Peyer's patch (tissue), 4 donors: ENCODE measurements at regions not wholly inside any gene's neighbourhood (a gene's known extent, or its start where the extent isn't known, plus 50 kb on each side); places are given as distances from the start of the nearest gene placed in this dataset.
"Not testable (repeated sequence)": the region's sequence is repeated elsewhere in the genome, so short reads cannot be mapped to it uniquely, and the experiment has no call there.

Experiments used
- DNase-seq, 3 donors: peaks; one replicate each; pipeline ENCODE4 v3.0.0-alpha.2; 2017 to 2019
- H3K27ac ChIP-seq, 4 donors: fragments of 200-600 bp; sonication (generic); one replicate each; pipeline ENCODE4 v1.5.1; 2016 to 2019
- H3K27me3 ChIP-seq, 2 donors: fragments of 200-600 bp; sonication (generic); one replicate each; pipeline ENCODE4 v1.5.1; 2019
- H3K36me3 ChIP-seq, 3 donors: fragments of 200-600 bp; sonication (generic); one replicate each; pipeline ENCODE4 v1.5.1; 2016 to 2019
- H3K4me1 ChIP-seq, 4 donors: fragments of 200-600 bp; sonication (generic); one replicate each; pipeline ENCODE4 v1.5.1; 2016 to 2019
- H3K4me3 ChIP-seq, 4 donors: fragments of 200-600 bp; sonication (generic); 1 replicate in 3 of 4; 2 replicates in 1 of 4; pipeline ENCODE4 v1.5.1; 2016 to 2019; ENCODE audit warnings: mild to moderate bottlenecking in 1 of 4
- H3K9me3 ChIP-seq, 4 donors: fragments of 200-600 bp; sonication (generic); one replicate each; pipeline ENCODE4 v1.5.1; 2016 to 2019; ENCODE audit warnings: mild to moderate bottlenecking in 1 of 4
- CTCF ChIP-seq, 6 experiments: fragments of 450-650 bp in 4 of 6; fragments of 200-600 bp in 2 of 6; sonication (generic) in 1 of 6; IDR thresholded peaks; one replicate each; pipeline ENCODE4 v1.5.1; 2017 to 2019; ENCODE audit warnings: antibody characterized with exemption in 6 of 6, mild to moderate bottlenecking in 3 of 6, moderate library complexity in 1 of 6
- POLR2A ChIP-seq, 2 donors: fragments of 450-650 bp; IDR thresholded peaks; one replicate each; pipeline ENCODE4 v1.5.1; 2017; ENCODE audit warnings: antibody characterized with exemption in 2 of 2, mild to moderate bottlenecking in 2 of 2, moderate library complexity in 2 of 2

GRCh38 chr1:2952992-2953391, 68.3 kb upstream of the ACTRT2 start:
- no peaks in the 10 kb centered on the region for H3K4me1 ChIP-seq
- no peak for DNase-seq
- H3K4me3 ChIP-seq = no peak overlapping the region
- H3K36me3 ChIP-seq = no peaks in the 10 kb centered on the region
- no peak overlapping the region for H3K27ac ChIP-seq
- no peaks in the 10 kb centered on the region for H3K27me3 ChIP-seq
- H3K9me3 ChIP-seq = peaks cover 0 to 18% (median 2%) of the 10 kb centered on the region in 4 donors
- TF ChIP-seq POLR2A (IDR thresholded peaks at IDR 0.05) (no peak), CTCF (IDR thresholded peaks at IDR 0.05) (no peak)

DNA sequence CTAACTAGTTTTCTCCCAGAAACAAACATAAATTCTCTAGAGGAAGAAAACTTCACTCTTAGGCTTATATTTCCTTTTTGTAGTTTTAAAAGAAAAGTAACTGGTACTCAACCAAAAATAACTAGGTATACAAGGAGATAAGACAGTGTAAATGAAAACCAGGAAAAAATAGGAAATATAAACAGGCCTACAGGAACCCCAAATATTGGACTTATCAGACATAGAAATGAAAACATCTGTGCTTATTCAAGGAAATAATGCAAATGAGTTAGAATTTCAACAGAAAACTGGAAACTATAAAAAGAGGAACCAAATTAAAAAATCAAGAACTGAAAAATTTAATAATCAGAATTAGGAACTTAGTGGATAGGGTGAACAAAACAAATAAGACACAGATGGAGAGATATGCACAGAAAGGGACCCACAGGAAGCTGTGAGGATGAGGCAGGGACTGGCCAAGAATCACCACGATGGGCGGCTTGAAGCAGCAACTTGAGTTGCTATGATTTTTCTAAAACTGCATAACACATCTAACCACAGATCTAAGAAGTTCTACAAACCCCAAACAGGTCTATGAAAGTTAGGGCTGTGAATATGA, 67.5 kb upstream of the ACTRT2 start:
- Histone ChIP-seq H3K36me3 (no peaks in the 10 kb centered on the region), H3K4me3 (no peak overlapping the region), H3K27ac (no peak overlapping the region), H3K27me3 (no peaks in the 10 kb centered on the region), H3K9me3 (peaks cover 0 to 18% (median 3%) of the 10 kb centered on the region in 4 donors), H3K4me1 (no peaks in the 10 kb centered on the region)
- DNase-seq = no peak
- no peak for TF ChIP-seq CTCF (IDR thresholded peaks at IDR 0.05)
- no peak for TF ChIP-seq POLR2A (IDR thresholded peaks at IDR 0.05)

- no peak for DNase-seq
- Histone ChIP-seq H3K27ac (no peak overlapping the region), H3K36me3 (no peaks in the 10 kb centered on the region), H3K4me1 (no peaks in the 10 kb centered on the region), H3K9me3 (peaks cover 0 to 18% (median 3%) of the 10 kb centered on the region in 4 donors), H3K4me3 (no peak overlapping the region), H3K27me3 (no peaks in the 10 kb centered on the region)
- TF ChIP-seq POLR2A (IDR thresholded peaks at IDR 0.05) (no peak), CTCF (IDR thresholded peaks at IDR 0.05) (no peak)
Measured at GRCh38 chr1:2955652-2956051, 65.6 kb upstream of the ACTRT2 start.

- Histone ChIP-seq H3K9me3 (peaks cover 0 to 18% (median 3%) of the 10 kb centered on the region in 4 donors), H3K36me3 (no peaks in the 10 kb centered on the region), H3K4me3 (no peak overlapping the region), H3K27ac (no peak overlapping the region), H3K4me1 (no peaks in the 10 kb centered on the region), H3K27me3 (no peaks in the 10 kb centered on the region)
- no peak for TF ChIP-seq CTCF (IDR thresholded peaks at IDR 0.05)
- no peak for TF ChIP-seq POLR2A (IDR thresholded peaks at IDR 0.05)
- no peak for DNase-seq
Measured at GRCh38 chr1:2956576-2956975, 64.7 kb upstream of the ACTRT2 start.

DNA sequence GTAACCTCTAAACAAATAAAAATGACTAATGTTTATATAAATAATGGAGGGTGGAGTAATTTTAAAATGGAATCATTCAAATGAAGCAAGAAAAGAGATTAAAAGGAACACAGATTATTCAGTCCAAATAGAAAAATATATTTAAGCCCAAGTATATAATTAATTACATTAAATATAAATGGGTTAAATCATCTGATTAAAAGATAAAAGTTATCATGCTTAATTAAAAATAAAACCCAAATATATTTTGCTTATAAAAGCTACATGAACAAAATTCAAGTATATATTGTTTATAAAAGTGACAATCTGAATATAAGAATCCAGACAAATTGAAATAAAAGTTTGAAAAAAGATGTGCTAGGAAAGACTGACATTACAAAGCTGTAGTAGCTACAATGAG, 63.9 kb upstream of the ACTRT2 start:
- TF ChIP-seq POLR2A (IDR thresholded peaks at IDR 0.05) = no peak
- TF ChIP-seq CTCF (IDR thresholded peaks at IDR 0.05) = no peak
- Histone ChIP-seq H3K36me3 (no peaks in the 10 kb centered on the region), H3K9me3 (peaks cover 0 to 16% (median 3%) of the 10 kb centered on the region in 4 donors), H3K27me3 (no peaks in the 10 kb centered on the region), H3K4me3 (no peak overlapping the region), H3K27ac (no peak overlapping the region), H3K4me1 (no peaks in the 10 kb centered on the region)
- no peak for DNase-seq

GRCh38 chr1:2959881-2960280, 61.4 kb upstream of the ACTRT2 start:
- H3K27ac ChIP-seq, H3K4me1 ChIP-seq, H3K4me3 ChIP-seq, H3K9me3 ChIP-seq, H3K36me3 ChIP-seq, DNase-seq, H3K27me3 ChIP-seq: not testable (repeated sequence)
